ENCODE measurements at regions not wholly inside any gene's neighbourhood (a gene's known extent, or its start where the extent isn't known, plus 50 kb on each side); places are given as distances from the start of the nearest gene placed in this dataset.

DNA sequence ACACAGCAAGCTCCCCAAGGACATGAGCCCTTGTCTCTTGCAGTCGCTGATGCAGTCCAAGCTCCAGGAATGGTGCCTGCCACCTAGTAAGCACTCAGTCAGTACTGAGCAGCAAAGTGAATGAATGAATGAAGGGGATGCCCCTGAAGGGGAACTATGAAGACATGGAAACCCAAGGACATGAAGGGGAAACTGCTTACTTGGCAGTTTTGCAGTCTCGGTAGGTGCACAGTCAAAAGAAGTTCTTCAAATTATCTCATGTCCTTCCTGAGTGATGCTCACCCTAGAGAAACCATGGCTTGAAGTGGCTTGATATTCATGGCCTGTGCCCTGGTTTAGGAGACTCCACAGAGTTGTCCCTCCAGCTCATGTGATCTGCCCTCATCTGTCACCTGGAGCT lies 102.1 kb upstream of the DLX2 start:
- no peak for DNase-seq

DNA sequence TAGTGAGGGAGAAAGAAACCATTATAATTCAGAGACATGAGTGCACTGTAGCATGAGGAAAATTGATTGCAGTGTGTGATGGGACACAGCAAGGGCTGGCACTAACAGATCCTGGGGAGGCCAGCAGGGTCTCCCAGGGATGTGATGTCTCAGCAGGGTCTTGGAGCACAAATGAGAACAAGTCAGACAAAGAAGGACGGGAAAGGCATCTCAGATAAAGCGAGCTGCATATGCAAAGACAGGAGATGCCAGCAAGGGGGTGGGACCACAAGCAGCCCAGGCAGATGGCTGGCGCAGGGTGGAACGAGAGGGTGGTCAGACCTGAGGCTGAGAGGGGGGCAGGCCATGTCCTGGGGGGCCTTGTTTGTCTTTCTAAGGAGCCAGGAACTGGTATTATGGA lies 102.6 kb upstream of the DLX2 start:
- no peak for DNase-seq

DNA sequence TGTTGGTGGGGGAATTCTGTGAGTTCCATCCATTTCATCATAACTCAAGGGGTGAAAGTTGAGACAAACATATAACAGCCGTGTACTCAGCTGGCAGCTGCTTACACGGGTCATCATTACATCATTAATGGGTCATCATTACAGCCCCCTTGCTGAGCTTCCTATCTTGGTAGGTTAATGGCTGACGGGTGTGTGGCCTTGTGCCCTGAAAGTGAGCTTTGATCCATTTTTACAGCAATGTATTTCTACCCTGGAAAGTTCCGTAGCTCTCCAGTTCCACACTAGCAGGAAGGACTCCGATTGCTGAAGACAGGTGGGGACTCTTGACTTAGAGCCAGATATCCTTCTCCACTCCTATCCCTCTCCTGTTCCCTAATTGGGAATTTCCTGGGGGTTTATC lies 105.2 kb upstream of the DLX2 start:
- no peak for DNase-seq

DNA sequence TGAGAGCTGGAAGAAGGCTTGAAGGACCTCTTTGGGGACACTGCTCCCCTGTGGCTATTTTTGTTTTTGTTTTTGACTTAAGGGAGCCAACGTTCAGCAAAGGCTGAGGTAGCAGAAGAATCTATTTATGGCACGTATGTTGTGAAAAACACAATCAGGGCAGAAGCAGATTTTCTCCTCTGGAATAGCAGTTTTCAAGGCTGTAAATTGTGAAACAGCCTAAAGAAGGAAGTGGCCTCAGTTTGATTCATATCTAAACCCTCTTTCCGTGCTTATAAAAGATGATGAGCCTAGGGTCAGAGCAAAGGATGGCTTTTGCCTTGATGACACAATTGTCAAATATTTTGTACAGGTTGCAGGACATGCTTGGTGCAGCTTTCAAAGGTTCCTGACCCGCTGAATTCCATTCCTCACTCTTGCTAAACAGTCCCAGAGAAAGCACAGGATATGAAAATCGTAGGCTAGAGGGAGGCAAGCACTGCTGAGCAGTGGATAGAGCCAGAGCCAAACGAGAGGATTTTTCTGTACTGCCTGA lies 106.2 kb upstream of the DLX2 start:
- no peak for DNase-seq

DNA sequence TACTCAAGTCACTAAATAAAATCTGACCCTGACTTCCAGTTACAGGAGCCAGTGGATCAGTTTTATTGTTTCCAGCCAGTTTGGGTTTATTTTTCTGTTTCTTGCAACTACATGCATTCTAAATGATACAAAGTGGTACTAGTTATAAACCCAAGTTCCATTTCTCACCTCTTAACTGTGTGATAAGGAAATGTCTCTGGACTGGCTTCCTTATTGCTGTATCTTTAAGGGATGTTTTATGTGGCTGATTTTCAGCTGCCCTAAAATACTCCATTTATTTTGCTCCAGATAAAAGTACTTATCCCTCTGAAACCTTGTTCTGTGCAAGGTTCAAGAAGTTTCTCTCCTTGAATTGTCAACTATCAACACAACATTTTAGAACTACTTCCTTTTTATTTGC lies 107.9 kb upstream of the DLX2 start:
- no peak for DNase-seq

DNA sequence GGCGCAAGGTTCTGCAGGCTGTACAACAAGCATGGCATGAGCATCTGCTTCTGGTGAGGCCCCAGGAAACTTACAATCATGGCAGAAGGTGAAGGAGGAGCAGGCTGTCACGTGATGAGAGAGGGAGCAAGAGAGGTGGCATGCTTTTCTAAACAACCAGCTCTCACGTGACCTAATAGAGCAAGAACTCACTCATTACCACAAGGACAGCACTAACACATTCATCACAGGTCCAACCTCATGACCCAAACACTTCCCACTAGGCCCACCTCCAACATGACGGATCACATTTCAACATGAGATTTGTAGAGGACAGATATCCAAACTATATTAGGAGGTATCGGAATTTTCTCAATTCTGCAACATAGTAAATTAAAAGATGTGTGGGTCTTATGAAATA lies 108.8 kb upstream of the DLX2 start:
- DNase-seq: no peak

DNA sequence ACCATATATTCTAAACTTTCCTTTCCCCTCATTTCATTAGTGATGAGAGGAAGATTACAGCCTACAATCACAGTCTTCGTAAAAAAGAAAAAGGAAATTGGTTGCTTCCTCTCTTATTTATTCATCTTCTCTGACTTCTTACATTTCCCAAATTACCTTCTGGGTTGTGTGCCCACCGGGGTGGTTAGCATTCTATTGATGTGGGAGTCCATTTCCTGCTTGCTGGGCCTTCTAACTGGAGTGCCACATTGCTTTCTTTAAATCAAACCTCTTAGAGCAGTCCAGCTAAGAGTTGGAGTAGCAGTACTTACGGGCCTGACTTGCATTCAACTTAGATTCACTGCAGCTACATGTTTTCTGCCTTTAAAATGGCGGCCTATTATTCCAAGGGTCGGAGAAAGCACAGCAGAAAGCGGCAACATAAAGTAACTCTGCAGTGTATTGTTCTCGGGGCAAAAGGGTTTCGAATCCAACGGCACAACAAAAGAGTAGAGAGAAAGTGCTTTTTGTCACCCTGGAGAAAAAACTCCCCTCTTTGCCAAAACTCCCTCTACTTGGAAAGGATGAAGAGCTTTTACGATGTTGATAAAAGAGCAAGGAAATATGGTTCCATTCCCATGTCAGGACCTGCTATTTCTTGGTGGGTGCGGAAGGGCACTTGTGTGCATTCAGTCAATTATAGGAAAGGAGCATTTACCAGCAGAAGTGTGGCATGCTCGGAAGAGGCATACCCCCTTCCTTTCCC lies 110.6 kb upstream of the DLX2 start:
- no peak for DNase-seq

DNA sequence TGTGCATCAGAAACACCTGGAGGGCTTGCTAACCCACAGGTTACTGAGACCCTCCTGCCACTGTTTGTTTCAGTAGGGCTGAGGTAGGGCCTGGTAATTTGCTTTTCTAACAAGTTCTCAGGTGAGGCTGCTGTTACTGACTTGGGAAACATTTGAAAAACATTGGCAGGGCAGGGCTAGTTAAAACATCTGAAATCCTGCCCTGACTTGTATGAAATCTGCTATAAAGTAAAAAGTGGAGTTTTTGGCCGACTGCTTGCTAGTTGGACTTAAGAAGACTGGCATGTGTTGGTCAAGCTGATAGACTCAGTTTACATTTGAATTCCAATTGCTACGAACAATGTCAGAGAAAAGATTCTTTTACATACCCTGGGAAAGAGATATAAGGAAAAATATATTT lies 111.6 kb upstream of the DLX2 start:
- DNase-seq: no peak

DNA sequence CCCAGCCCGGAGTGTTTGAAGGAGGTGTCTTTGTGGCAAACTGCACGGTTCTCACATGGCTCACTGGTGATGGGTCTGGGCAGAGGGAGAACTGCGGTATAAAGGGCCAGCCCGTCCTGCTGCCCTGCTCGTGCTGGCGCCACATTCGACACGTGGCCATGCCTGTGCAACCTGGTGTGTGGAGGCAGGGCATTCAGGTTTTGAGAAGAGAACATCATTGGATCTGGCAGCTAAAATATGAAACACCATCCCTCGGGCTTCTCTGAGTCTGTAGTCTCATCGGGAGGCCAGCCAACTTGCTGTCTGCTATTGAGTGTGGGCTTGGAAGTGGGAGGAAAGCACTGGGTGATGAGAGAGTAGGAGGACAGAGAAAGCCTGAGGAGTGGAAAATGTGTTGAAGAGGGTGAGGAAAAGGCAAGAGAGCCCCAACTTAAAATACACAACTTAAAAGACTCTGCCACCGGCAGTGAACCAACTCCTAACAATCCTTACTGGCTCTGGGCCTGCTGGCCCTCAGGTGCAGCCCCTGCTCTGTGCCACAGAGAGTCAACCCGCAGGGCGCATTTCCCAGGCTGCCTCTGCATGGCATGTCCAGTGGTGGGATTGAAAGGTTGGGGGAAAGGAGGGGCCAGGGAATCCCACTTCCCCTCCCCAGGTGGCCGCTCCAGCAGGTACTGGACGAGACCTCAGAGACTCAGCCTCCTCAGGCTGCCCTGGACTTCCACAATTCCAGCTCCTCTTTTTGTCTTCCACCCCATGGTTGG lies 112.7 kb upstream of the DLX2 start:
- DNase-seq: no peak

DNA sequence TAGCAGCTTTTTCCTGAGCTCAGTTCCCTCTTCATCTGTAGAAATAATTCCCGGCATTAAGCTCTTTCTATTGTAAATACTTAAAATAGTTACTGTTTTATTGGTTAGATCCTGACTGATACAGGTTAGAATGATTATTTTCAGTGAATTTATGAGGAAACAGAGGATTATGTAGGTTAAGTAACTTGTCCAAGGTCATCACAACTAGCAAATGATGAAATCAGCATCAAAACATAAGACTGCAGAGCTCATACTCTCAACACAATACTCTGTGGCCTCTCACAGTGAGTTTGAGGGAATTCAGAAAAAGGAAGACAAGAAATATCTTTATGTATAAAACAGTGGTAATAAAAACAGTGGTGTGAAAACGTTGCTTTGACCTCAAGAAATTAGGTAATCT lies 113.2 kb upstream of the DLX2 start:
- DNase-seq: no peak

DNA sequence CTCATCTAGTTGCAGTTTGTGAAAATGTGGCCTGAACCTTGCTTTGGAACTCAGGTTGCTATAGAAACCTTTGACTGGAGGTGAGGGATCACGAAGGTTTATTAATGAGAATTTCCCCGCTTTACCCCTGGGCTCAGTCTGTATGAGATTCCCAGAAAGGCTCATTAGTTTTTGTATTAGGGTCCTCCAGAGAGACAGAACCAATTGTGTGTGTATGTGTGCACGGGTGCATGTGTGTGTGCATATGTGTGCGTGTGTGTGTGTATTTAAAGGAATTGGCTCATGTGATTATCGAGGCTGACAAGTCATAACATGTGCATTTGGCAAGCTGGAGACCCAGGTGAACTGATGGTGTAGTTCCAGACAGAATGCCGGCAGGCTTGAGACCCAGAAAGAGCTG lies 113.8 kb upstream of the DLX2 start:
- DNase-seq: no peak

DNA sequence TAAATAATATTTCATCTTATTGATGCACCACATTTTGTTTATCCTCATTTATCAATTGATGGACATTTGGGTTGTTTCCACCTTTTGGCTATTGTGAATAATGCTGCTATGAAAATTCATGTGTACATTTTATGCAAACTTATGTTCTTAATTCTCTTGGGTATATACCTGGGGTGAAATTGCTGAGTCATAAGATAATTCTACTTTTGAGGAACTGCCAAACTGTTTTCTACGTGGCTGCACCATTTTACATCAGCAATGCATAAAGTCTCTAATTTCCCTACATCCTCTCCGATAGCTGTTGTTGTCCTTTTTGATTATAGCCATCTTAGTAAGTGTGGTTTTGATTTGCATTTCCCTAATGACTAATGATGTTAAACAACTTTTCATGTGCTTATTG lies 116.5 kb upstream of the DLX2 start:
- DNase-seq: no peak

DNA sequence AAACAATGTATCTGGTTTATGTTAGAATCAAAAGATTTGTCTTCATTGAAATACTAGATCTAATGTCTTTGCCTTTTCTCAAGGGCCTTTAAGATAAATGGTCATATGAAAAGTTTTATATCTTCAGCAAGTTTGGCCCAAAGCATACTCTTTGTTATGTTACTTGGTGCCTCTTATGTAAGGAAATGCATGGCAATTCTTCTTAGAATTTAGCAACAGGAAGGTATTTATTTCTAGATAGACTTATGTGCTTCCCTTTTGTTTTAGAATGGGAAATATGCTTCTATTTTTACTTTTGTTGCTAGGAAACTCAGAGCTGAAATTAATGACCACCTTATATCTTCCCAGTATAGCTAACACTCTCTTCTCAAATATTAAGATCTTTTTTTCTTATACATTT lies 117.4 kb upstream of the DLX2 start:
- DNase-seq: no peak

DNA sequence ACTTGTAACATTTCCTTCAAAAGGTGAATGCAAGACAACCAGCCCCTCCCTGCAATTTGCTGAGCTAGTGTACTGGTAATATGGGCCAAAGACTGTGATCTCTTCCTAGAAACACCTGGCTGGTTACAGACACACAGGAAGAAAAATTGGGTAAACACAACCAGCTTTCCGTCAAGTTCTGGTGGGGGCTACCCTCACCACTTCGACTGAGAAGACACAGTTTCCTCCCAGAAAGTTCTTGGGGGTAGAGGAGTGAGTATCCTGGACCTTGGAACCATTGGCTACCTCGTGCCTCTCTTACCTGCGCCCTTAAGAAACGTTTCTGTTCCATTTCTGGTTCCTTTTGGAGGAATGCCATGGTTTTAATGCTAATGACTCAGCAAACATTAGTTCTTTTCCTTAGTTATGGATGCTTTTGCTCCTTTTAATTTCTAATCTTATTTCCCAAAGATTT lies 120.9 kb upstream of the DLX2 start:
- no peak for DNase-seq

DNA sequence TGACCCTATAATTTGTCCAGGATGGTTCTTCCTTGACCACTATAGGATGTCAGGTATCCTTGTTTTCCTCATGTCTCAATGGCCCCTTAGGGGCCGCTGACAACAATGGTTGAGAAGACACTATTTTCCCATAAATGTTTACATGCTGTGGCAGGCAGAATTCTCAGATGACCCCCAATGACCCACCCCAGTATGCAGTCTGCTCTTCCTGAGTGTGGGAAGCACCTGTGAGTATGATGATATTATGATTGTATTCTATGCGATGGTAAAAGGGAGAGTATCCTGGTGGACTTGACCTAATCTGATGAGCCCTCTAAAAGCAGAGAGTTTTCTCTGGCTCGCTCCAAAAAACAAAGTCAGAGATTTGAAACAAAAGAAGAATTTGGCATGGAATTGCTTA lies 123.1 kb upstream of the DLX2 start:
- DNase-seq: no peak

DNA sequence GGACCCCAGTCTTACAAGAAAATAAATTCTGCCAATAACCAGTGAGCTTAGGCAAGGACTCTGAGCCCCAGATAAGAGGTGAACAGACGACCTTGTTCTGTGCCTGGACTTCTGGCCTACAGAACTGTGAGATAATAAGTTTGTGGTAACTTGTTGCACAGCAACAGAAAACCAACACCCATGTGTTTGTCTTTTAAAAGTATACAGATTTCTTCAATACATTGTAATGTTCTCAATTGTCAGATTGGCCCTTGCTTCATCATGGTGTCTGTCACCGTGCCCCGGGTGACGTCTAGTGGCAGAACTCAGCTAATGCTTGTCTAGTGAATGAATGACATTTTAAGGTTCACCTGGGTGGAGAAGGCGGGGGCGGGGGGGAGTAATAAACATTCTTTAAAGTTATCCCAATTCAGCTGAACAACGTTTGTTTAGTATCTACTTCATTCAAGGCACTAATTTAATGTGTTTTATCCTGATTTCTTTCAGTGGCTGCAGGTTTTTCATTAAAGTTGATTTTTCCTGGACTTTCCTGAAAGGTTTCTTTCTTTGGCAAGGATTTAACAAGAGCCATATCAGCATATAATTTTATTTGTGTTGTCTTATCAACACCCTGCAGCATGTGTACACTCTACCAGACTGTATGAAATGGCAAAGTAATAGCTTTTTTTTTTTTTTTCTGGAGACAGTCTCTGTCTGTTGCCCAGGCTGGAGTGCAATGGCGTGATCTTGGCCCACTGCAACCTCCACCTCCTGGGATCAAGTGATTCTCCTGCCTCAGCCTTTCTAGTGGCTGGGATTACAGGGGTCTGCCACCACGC lies 123.8 kb upstream of the DLX2 start:
- DNase-seq: peak; percentile 70

DNA sequence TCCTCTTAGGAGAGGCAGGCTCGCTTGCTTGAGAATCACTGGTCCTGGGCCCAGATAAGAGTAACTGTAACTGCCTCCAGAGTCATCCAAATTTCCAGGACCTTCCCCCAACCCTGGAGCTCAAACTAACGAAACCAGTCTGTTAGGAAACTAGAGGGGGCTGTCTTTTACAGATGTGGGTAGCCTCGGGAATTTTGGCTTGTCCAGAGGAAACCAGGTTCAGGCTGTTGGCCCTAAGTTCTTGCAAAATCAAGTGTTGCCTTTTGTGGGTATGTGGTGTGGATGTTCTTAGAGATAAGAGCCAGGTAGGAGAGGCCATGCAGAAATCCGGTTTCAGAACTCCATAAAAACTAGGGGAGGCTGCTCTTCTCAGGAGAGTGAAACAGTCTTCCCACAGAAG lies 125.0 kb upstream of the DLX2 start:
- no peak for DNase-seq

DNA sequence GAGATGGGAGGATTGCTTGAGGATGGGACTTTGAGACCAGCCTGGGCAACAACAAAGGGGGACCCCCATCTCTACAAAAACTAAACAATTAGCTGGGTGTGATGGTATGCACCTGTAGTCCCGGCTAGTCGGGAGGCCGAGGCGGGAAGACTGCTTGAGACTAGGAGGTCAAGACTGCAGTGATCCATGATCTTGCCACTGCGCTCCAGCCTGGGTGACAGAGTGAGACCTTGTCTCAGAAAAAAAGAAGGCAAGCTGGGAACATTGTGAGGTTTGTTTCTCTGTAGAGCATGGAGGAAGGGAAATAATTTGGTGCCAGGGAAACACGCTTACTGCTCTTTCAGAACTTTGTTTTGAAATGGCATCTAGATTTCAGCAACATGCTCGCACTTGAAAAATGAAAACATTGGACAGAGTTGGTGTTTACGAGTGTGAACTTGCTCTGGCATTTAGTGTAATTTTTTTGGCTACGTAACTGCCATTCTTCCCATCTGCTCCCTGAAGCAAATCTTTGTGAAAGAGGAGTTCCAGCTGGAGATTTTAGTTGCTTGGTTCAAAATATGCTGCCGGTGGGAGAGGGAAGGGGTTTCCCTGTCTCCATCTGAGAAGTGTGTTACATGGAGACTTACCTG lies 125.6 kb upstream of the DLX2 start:
- DNase-seq: no peak

DNA sequence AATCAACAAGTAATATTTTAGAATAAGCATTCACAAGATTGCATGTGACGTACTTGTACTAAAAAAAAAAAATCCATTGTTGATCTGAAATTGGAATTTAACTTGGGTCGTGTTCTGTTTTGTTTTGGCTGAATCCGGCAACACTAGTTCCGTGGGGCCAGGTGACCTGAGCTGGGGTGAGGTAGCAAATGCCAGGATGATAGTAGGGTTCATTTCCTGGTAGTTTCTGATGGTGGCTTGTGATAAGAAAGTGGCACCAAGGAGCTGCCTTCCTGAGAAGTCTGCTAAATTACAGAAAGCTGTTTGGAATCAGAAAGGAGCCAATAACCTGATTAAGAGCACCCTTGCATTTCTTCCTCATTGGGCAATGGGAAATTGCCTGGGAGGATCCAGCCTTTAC lies 126.4 kb upstream of the DLX2 start:
- no peak for DNase-seq

DNA sequence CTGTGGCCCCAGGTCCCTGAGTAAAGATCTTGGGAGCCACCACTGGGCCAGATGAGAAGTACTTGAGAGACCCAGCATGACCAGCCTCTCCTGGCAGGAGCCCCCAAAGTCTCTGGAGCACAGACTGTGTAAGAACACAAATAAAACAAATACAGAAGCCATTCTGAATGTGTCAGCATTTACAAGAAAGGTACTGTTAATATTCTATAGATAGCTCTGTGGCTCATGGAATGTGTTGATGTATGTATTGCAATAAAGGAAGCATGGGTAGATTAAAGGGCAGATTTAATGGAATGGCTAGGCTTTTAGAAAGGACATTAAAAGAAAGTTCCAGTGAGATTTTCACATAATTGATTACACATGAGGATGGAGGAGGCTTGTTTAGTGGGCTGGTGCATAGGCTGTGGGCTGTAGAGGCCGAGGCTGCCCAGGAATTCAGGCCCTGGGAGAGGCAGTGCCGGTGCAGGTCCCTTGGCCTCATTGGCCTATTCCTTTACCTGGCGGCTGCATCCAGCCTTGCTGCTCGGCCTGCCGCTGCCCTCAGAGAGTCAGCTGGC lies 127.7 kb upstream of the DLX2 start:
- DNase-seq: no peak

DNA sequence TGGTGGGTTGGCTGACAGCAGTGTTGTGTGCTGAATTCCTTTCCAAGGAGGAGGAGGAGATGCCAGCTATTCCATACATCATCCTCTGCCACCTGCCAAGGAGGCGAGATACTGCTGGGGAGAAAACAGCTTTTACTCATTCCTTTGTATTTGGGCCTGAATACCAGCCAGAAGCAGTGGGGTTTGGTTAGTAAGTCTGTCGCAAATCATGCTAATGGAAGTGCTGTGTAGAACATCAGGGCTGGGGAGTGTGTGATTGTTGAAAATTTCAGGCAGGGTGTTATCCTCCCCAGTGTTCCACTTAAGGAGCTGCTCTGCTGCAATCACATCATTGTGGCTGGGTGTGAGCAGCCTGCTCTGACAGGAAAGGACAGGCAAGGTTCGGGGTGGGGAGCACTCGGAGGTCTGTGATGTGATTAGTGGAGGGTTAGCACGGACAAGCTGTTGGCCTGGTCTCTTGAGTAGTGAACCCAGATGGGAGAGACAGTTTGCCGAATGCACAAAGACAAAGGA lies 128.2 kb upstream of the DLX2 start:
- DNase-seq: no peak

DNA sequence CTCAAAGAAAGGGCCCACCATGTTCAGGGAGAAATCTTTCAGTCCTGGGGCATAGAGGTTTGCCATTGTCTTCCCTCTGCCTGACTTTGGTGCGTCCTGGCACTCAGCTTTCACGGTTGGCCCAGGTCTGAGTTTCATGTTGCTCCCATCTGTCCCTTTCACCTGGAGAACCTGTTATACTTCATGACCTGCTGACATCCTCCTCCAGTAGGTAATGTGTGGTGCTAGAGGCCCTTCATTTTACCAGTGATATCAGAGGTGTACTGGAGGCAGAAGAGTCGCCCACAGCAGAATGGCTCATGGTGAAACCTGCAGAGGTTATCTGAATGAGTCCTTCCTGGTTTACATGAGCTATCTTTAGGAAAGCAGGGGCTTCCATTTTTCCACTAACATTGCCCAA lies 128.8 kb upstream of the DLX2 start:
- no peak for DNase-seq
